ENCODE measurements at regions not wholly inside any gene's neighbourhood (a gene's known extent, or its start where the extent isn't known, plus 50 kb on each side); places are given as distances from the start of the nearest gene placed in this dataset.

DNA sequence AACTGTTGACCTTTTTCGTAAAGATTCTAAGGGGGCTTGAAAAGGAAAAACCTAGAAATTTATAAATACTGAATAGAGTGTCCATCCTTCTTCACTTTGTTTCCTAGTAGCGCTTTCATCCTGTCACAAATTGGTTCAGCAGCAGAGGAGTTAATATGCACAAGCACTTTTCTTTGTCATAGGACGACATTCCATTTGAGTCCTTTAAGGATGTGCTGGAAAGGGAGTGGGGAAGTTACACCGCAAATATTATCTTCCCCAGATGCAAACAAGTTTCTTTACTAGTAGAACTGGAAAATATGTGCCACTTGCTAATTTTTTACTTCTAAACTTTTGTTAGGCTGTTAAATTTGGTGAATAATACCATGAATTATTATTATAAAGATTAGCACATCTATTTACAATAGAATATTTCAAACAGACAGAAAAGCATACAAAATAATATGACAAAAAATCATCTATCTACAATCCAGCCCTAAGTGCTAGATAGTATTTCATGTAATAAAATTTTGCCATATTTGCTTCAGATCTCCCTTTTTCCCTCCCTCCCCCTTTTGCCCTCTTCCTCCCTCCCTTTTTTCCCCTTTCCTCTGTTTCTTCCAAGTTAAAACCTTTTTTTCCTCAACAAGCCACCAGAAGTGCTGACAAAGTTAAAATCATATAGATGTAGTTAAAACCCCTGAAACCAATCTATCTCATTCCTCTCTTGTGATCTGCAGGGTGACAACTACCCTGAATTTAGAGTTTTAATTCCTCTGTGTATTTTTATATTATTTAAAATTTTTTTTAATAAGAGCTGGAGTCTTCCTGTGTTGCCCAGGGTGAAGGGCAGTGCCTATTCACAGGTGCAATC is 50.5 kb upstream of the MAP4K3 start:
- WGBS, result no CpG with 5 or more reads among the region's 4 CpGs
- Histone ChIP-seq H3K23ac (ENCODE audit: low read length in 2 of 2) (no peak overlapping the region), H3K27me3 (ENCODE audit: control insufficient read depth in 1 of 2, insufficient read depth in 1 of 2, low read length in 2 of 2) (no peaks in the 10 kb centered on the region), H2BK5ac (ENCODE audit: low read depth, low read length, poor library complexity, severe bottlenecking) (peak overlapping the region; percentile 2), H3K4ac (ENCODE audit: low read depth in 1 of 2, low read length in 2 of 2) (peak overlapping the region; percentile 5 to 57), H3K4me3 (ENCODE audit: insufficient read depth in 1 of 2, low read depth in 1 of 2, low read length in 2 of 2) (no peak overlapping the region), H2BK15ac (ENCODE audit: low read depth, poor library complexity, severe bottlenecking) (no peak overlapping the region), H3K4me2 (ENCODE audit: low read length, poor library complexity, severe bottlenecking) (no peak overlapping the region), H3K9me3 (ENCODE audit: control insufficient read depth, low read length) (no peaks in the 10 kb centered on the region), H3K4me1 (ENCODE audit: control insufficient read depth, insufficient read depth, low read depth, low read length) (peaks cover 4% of the 10 kb centered on the region), H2AFZ (ENCODE audit: low read depth, low read length) (no peak overlapping the region), H3K14ac (ENCODE audit: low read length in 2 of 2) (no peak overlapping the region), H2BK120ac (ENCODE audit: low read depth, low read length) (peak overlapping the region; percentile 90), H3K18ac (ENCODE audit: low read depth in 1 of 2, low read length in 2 of 2) (peak overlapping the region; percentile 58 to 96), H2AK5ac (ENCODE audit: low read length, severe bottlenecking) (peak overlapping the region; percentile 2), H3K36me3 (ENCODE audit: control insufficient read depth in 1 of 2, insufficient read depth in 2 of 2, low read depth in 1 of 2, low read length in 2 of 2) (no peaks in the 10 kb centered on the region), H3K9ac (ENCODE audit: low read length) (peak overlapping the region; percentile 65), H4K8ac (ENCODE audit: low read length) (peak overlapping the region; percentile 77), H2BK12ac (ENCODE audit: low read length in 2 of 2) (peak overlapping the region; percentile 47 to 100), H3K27ac (ENCODE audit: low read length, poor library complexity, severe bottlenecking) (peak overlapping the region; percentile 65), H4K91ac (ENCODE audit: low read length) (peak overlapping the region; percentile 99), H3K79me1 (replicated peaks; ENCODE audit: low read length, poor library complexity, severe bottlenecking) (no peaks in the 10 kb centered on the region)
- peak; percentile 70 for DNase-seq

DNA sequence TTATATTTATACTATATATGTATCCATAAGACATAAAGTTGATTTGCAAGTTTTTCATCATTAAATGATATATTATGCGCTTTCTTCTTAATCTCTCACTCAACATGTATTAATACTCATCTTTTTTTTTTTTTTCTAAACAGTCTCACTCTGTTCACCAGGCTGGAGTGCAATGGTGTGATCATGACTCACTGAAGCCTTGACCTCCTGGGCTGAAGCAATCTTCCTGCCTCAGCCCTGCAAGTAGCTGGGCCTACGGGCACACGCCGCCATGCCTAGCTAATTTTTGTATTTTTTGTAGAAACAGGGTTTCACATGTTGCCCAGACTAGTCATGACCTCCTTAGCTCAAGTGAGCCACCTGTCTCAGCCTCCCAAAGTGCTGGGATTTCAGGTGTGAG is 51.4 kb upstream of the MAP4K3 start:
- Histone ChIP-seq H2BK5ac (ENCODE audit: low read depth, low read length, poor library complexity, severe bottlenecking) (no peak overlapping the region), H3K23ac (ENCODE audit: low read length in 2 of 2) (no peak overlapping the region), H2BK12ac (ENCODE audit: low read length in 2 of 2) (peak overlapping the region in 1 of 2 experiments; percentile 94), H2AK5ac (ENCODE audit: low read length, severe bottlenecking) (no peak overlapping the region), H3K9me3 (ENCODE audit: control insufficient read depth, low read length) (no peaks in the 10 kb centered on the region), H3K4me1 (ENCODE audit: control insufficient read depth, insufficient read depth, low read depth, low read length) (peaks cover 4% of the 10 kb centered on the region), H3K36me3 (ENCODE audit: control insufficient read depth in 1 of 2, insufficient read depth in 2 of 2, low read depth in 1 of 2, low read length in 2 of 2) (no peaks in the 10 kb centered on the region), H3K4me3 (ENCODE audit: insufficient read depth in 1 of 2, low read depth in 1 of 2, low read length in 2 of 2) (no peak overlapping the region), H3K14ac (ENCODE audit: low read length in 2 of 2) (no peak overlapping the region), H3K4ac (ENCODE audit: low read depth in 1 of 2, low read length in 2 of 2) (peak overlapping the region in 1 of 2 experiments; percentile 80), H4K8ac (ENCODE audit: low read length) (peak overlapping the region; percentile 55), H2BK15ac (ENCODE audit: low read depth, poor library complexity, severe bottlenecking) (no peak overlapping the region), H3K79me1 (replicated peaks; ENCODE audit: low read length, poor library complexity, severe bottlenecking) (no peaks in the 10 kb centered on the region), H2BK120ac (ENCODE audit: low read depth, low read length) (peak overlapping the region; percentile 89), H3K27me3 (ENCODE audit: control insufficient read depth in 1 of 2, insufficient read depth in 1 of 2, low read length in 2 of 2) (no peaks in the 10 kb centered on the region), H3K18ac (ENCODE audit: low read depth in 1 of 2, low read length in 2 of 2) (peak overlapping the region; percentile 72 to 79), H2AFZ (ENCODE audit: low read depth, low read length) (no peak overlapping the region), H4K91ac (ENCODE audit: low read length) (no peak overlapping the region), H3K4me2 (ENCODE audit: low read length, poor library complexity, severe bottlenecking) (no peak overlapping the region), H3K9ac (ENCODE audit: low read length) (peak overlapping the region; percentile 65), H3K27ac (ENCODE audit: low read length, poor library complexity, severe bottlenecking) (peak overlapping the region; percentile 85)
- peak; percentile 96 for DNase-seq
- 17% methylated on average over 4 of the region's 4 CpGs for WGBS

DNA sequence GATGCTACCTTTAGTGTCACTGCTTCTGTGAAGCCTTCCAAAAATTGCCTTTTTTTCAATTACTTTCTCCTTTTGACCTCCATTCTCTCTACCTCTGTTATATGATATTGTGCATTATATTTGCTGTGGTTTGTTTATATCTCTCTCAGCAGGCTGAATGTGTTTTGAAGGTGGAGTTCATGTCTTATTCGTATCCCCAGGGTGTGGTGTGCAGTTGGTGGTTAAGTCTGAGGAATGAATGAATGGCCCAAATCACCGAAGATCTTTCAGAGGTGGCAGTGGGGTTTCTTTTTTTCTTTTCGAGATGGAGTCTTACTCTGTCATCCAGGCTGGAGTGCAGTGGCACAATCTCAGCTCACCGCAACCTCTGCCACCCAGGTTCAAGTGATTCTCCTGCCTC is 53.5 kb upstream of the MAP4K3 start:
- Histone ChIP-seq H3K36me3 (ENCODE audit: control insufficient read depth in 1 of 2, insufficient read depth in 2 of 2, low read depth in 1 of 2, low read length in 2 of 2) (no peaks in the 10 kb centered on the region), H3K18ac (ENCODE audit: low read depth in 1 of 2, low read length in 2 of 2) (peak overlapping the region in 1 of 2 experiments; percentile 24), H3K4me2 (ENCODE audit: low read length, poor library complexity, severe bottlenecking) (no peak overlapping the region), H3K4me3 (ENCODE audit: insufficient read depth in 1 of 2, low read depth in 1 of 2, low read length in 2 of 2) (no peak overlapping the region), H3K4ac (ENCODE audit: low read depth in 1 of 2, low read length in 2 of 2) (no peak overlapping the region), H3K4me1 (ENCODE audit: control insufficient read depth, insufficient read depth, low read depth, low read length) (peaks cover 11% of the 10 kb centered on the region), H2AFZ (ENCODE audit: low read depth, low read length) (no peak overlapping the region), H2AK5ac (ENCODE audit: low read length, severe bottlenecking) (peak overlapping the region; percentile 91), H3K9ac (ENCODE audit: low read length) (no peak overlapping the region), H3K14ac (ENCODE audit: low read length in 2 of 2) (no peak overlapping the region), H2BK15ac (ENCODE audit: low read depth, poor library complexity, severe bottlenecking) (no peak overlapping the region), H3K23ac (ENCODE audit: low read length in 2 of 2) (no peak overlapping the region), H3K27ac (ENCODE audit: low read length, poor library complexity, severe bottlenecking) (no peak overlapping the region), H2BK120ac (ENCODE audit: low read depth, low read length) (peak overlapping the region; percentile 61), H4K8ac (ENCODE audit: low read length) (no peak overlapping the region), H4K91ac (ENCODE audit: low read length) (no peak overlapping the region), H3K79me1 (replicated peaks; ENCODE audit: low read length, poor library complexity, severe bottlenecking) (no peaks in the 10 kb centered on the region), H3K27me3 (ENCODE audit: control insufficient read depth in 1 of 2, insufficient read depth in 1 of 2, low read length in 2 of 2) (no peaks in the 10 kb centered on the region), H3K9me3 (ENCODE audit: control insufficient read depth, low read length) (no peaks in the 10 kb centered on the region), H2BK12ac (ENCODE audit: low read length in 2 of 2) (peak overlapping the region in 1 of 2 experiments; percentile 54), H2BK5ac (ENCODE audit: low read depth, low read length, poor library complexity, severe bottlenecking) (no peak overlapping the region)
- DNase-seq, result no peak
- WGBS, result 90% methylated on average over 4 of the region's 4 CpGs

DNA sequence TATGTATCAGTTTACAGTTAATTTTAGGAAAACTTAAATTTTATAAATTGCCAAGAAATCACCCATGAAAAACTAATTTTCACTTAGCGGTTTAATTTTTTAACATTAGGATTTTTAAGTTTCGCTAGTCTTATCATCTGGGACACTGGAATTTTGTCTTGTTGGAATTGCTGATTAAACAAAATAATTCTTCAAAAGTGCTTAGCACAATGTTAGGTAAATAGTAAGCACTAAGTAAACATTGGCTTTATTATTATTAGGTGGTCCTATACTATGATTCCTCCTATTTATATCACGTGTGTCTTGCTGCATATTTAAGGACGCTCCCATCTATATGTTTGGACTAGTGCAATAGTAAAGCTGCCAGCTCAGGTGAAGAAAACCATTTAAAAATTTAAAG is 54.6 kb upstream of the MAP4K3 start:
- Histone ChIP-seq H2BK5ac (ENCODE audit: low read depth, low read length, poor library complexity, severe bottlenecking) (no peak overlapping the region), H3K9me3 (ENCODE audit: control insufficient read depth, low read length) (no peaks in the 10 kb centered on the region), H3K18ac (ENCODE audit: low read depth in 1 of 2, low read length in 2 of 2) (no peak overlapping the region), H3K14ac (ENCODE audit: low read length in 2 of 2) (no peak overlapping the region), H3K23ac (ENCODE audit: low read length in 2 of 2) (no peak overlapping the region), H4K91ac (ENCODE audit: low read length) (no peak overlapping the region), H3K79me1 (replicated peaks; ENCODE audit: low read length, poor library complexity, severe bottlenecking) (no peaks in the 10 kb centered on the region), H3K4me1 (ENCODE audit: control insufficient read depth, insufficient read depth, low read depth, low read length) (peaks cover 14% of the 10 kb centered on the region), H2BK120ac (ENCODE audit: low read depth, low read length) (no peak overlapping the region), H3K27me3 (ENCODE audit: control insufficient read depth in 1 of 2, insufficient read depth in 1 of 2, low read length in 2 of 2) (no peaks in the 10 kb centered on the region), H2AK5ac (ENCODE audit: low read length, severe bottlenecking) (no peak overlapping the region), H3K36me3 (ENCODE audit: control insufficient read depth in 1 of 2, insufficient read depth in 2 of 2, low read depth in 1 of 2, low read length in 2 of 2) (no peaks in the 10 kb centered on the region), H2BK15ac (ENCODE audit: low read depth, poor library complexity, severe bottlenecking) (no peak overlapping the region), H3K4me2 (ENCODE audit: low read length, poor library complexity, severe bottlenecking) (no peak overlapping the region), H3K4ac (ENCODE audit: low read depth in 1 of 2, low read length in 2 of 2) (no peak overlapping the region), H4K8ac (ENCODE audit: low read length) (no peak overlapping the region), H3K9ac (ENCODE audit: low read length) (peak overlapping the region; percentile 80), H3K4me3 (ENCODE audit: insufficient read depth in 1 of 2, low read depth in 1 of 2, low read length in 2 of 2) (peak overlapping the region in 1 of 2 experiments; percentile 6), H2AFZ (ENCODE audit: low read depth, low read length) (no peak overlapping the region), H3K27ac (ENCODE audit: low read length, poor library complexity, severe bottlenecking) (peak overlapping the region; percentile 49), H2BK12ac (ENCODE audit: low read length in 2 of 2) (no peak overlapping the region)
- WGBS, result 72% methylated on average over 2 of the region's 4 CpGs
- DNase-seq, result no peak

Measured in mesenchymal stem cell (in vitro differentiated cells and primary cell).